Ishikawa (cell line): ENCODE measurements at regions not wholly inside any gene's neighbourhood (a gene's known extent, or its start where the extent isn't known, plus 50 kb on each side); places are given as distances from the start of the nearest gene placed in this dataset.

Experiments used
- EGR1 ChIP-seq: IDR thresholded peaks from 2 replicates; pipeline ENCODE4 v1.6.1; 2012
- EP300 ChIP-seq: IDR thresholded peaks from 2 replicates; pipeline ENCODE4 v1.6.1; 2012; ENCODE audit warnings: borderline replicate concordance
- FOXM1 ChIP-seq: IDR thresholded peaks from 2 replicates; pipeline ENCODE4 v1.6.1; 2012; ENCODE audit warnings: low read depth, borderline replicate concordance
- MAX ChIP-seq: IDR thresholded peaks from 2 replicates; pipeline ENCODE4 v1.6.1; 2012
- RAD21 ChIP-seq: IDR thresholded peaks from 2 replicates; pipeline ENCODE4 v1.6.1; 2012; ENCODE audit warnings: low read depth
- TAF1 ChIP-seq: IDR thresholded peaks from 2 replicates; pipeline ENCODE4 v1.6.1; 2012; ENCODE audit warnings: low read depth, mild to moderate bottlenecking
- USF1 ChIP-seq: IDR thresholded peaks from 2 replicates; pipeline ENCODE4 v1.6.1; 2012
- YY1 ChIP-seq: IDR thresholded peaks from 2 replicates; pipeline ENCODE4 v1.6.1; 2012; ENCODE audit warnings: low read depth
- ZBTB7A ChIP-seq: IDR thresholded peaks from 2 replicates; pipeline ENCODE4 v1.6.1; 2012; ENCODE audit warnings: low read depth

GRCh38 chr4:147117431-147117830 is 171.8 kb upstream of the TTC29 start:
- no peak for TF ChIP-seq TAF1
- no peak for TF ChIP-seq USF1
- no peak for TF ChIP-seq RAD21
- no peak for TF ChIP-seq MAX
- TF ChIP-seq YY1: no peak
- no peak for TF ChIP-seq EP300
- no peak for TF ChIP-seq FOXM1
- TF ChIP-seq EGR1: no peak
- no peak for TF ChIP-seq ZBTB7A
